Stimulated activated naive CD4-positive, alpha-beta T cell treated with Interleukin-2 at 50 U/mL for 16 hours (primary cell): ENCODE measurements at regions not wholly inside any gene's neighbourhood (a gene's known extent, or its start where the extent isn't known, plus 50 kb on each side); places are given as distances from the start of the nearest gene placed in this dataset.

Experiments used
- DNase-seq: peaks from one replicate; lab custom pipeline; 2025; lab: John Stamatoyannopoulos, UW

DNA sequence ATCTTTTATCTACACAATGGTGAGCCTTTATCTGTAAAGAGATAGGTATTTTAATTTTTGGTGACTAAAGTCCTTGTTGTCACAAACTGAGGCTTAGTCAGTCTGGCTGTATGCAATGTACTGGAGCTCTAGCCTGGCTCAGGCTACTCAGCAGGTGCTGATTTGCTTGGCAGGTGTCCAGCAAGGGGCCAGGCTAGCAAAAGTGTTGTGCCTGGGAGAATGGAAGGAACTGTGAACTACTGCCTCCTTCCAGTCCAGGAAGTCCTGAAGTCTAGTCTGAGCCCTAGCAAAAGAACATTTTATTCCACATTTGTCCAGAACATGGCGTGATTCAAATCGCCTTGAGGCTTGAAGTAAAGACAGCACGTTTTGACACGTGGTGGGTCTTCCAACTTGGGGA is 260.5 kb downstream of the CCDC85A start:
- no peak for DNase-seq

DNA sequence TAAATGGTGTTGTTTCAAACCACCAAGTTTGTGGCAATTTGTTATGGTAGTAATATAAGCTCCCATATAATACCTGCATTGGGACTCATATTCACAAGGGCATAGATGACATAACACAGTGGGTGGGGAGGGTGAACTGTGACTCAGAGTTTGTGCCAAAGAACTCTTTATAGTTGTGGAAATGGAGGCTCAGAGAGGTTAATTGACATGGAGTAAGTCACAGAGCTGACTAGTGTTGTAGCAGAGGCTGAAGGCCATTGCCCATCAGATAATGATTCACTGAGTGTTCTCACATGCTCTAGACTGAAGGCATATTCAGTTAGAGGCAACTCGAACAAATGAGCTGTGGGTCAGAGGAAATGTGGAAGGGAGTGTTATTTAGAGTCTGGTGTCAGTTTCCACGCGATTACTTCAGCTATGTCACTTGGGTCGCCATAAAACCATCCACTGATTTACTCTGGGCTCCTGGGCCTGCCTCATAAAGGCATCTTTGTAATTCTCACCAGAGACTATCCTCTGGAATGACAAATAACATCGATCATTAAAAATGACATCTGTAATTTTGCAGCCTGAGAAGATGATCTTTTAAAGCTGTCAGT is 264.7 kb downstream of the CCDC85A start:
- DNase-seq: no peak

DNA sequence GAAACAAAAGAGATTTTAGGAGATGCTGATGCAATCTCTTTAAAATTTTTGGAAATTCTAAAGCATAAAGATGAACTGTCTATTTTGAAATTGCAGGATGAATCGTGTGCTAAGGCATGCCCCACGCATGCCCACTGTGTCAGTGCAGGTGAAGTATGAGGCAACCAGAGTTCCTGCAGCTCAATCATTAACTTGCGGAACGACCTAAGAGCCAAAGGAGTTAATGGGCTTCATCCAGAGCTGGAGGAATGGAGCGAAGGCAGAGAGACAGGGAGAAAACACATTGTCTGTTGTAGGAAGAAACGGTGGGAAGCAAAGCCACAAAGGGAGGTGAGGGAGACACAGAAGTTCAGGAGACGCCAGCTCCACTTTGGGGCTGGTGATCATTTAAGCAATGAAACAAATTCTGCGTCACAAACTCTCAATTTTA is 265.2 kb downstream of the CCDC85A start:
- no peak for DNase-seq

GRCh38 chr2:56449449-56449860 is 265.7 kb downstream of the CCDC85A start:
- DNase-seq: no peak

- DNase-seq: no peak
Observed at GRCh38 chr2:56450047-56450446, 266.3 kb downstream of the CCDC85A start.

DNA sequence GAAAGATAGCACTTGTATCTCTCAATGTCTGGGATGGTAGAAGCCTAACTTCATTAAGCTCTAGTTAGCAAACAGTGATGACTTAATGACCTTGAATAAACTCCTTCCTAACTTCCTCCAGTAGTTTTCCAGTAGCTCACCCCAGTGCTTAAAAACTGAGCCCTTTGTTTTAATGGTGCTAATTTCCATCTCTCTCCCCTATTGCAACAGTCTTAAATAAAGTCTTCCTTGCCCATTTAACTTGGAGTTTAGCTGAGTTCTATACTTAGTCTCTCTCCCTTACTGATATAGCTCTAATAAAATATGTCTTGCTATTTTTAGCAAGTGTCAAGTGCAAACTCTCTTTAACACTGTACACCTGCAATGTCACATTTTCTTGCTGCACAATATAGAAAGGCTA is 267.0 kb downstream of the CCDC85A start:
- no peak for DNase-seq

GRCh38 chr2:56455642-56456041 is 271.9 kb downstream of the CCDC85A start:
- no peak for DNase-seq

GRCh38 chr2:56456791-56457190 is 273.0 kb downstream of the CCDC85A start:
- DNase-seq: no peak

GRCh38 chr2:56460508-56460907 is 276.7 kb downstream of the CCDC85A start:
- DNase-seq: no peak

- no peak for DNase-seq
Observed at GRCh38 chr2:56464066-56464465, 280.3 kb downstream of the CCDC85A start.

- no peak for DNase-seq
Observed at GRCh38 chr2:56464613-56465012, 280.8 kb downstream of the CCDC85A start.

DNA sequence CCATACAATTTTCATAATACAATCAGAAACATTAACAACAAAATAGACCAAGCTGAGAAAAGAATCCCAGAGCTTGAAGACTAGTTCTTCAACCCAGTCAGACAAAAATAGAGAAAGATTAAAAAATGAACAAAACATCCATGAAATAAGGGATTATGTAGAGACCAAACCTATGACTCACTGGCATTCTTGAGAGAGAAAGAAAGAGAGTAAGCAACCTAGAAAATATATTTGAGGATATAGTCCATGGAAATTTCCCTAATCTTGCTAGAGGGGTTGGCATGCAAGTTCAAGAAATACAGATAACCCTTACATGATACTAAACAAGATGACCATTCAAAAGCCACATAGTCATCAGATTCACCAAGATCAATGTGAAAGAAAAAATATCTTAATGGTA is 281.7 kb downstream of the CCDC85A start:
- DNase-seq: no peak

DNA sequence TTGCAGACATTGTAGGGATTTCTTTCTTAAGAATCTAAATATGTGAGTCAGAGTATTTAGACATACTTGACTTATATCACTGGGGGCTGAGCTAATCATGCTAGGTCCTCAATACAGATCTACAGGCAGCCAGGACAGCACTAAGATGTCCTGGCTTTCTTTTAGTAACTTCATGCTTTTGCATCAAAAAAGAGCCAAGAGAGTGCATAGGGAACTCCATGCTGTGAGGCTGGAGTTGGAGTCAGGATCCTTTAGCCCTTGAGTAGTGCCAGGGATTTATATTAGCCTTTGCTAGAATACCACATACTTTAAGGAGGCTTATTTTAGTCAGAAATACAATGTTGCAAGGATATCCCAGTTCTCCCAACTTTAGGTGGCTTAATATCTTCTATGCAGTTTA is 289.7 kb downstream of the CCDC85A start:
- no peak for DNase-seq

DNA sequence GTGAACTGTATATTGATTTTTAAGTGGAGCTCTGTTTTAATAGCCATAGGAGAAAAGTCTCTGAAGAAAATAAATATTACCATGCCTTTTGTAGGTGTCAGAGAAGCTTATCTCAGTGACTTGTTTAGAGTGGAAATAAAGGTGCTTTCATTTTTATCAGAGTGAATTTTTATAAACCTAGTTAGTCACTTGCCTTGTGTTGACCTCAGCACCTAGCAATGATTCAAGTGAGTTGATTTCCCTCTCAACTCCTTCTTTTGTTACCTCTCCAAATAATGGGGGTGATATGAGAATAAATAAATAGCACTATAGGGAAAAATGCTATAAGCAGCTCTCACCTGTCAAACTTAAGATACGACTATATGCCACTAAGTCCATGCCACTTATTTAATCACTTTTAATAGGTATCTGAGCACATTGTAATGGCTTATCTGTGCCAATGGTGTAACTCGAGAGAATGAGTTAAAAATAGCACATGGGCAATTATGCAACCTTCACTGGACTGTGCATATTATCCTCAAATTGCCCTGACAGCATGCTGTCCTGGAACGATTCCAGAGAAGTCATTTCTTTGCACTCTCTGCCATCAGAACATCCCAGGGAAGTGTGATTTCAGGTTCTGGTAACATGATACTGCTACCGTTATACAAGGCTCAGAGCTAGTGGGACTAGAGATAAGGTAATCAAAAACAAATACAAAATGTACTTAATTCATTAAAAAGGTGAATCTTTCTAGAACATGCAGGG is 290.8 kb downstream of the CCDC85A start:
- no peak for DNase-seq

GRCh38 chr2:56475191-56475590 is 291.4 kb downstream of the CCDC85A start:
- no peak for DNase-seq

DNA sequence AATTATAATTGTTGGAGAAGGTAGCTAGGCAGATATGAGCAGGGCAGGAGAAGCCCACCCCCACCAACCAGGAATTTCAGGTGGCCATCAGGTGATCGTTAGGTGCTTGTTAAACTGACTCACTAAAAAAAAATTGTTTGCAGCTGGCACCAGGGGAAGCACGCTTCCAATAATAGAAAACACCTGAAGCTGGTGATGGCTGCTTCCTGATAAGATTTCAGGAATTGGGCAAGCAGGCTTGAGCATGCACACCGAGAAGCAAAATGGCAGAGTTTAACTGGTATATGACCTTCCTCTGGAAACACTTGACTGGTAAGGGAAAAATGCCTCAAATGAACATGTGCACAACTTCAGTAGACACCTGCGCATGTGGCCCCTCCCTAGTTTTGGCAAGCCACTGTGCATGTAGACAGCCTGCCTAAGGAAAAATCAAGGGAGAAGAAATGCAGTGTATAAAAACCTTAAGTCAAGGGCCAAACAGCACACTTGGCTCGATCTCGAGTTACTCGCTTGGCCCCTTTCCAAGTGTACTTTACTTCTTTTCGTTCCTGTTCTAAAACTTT is 292.8 kb downstream of the CCDC85A start:
- DNase-seq: no peak

DNA sequence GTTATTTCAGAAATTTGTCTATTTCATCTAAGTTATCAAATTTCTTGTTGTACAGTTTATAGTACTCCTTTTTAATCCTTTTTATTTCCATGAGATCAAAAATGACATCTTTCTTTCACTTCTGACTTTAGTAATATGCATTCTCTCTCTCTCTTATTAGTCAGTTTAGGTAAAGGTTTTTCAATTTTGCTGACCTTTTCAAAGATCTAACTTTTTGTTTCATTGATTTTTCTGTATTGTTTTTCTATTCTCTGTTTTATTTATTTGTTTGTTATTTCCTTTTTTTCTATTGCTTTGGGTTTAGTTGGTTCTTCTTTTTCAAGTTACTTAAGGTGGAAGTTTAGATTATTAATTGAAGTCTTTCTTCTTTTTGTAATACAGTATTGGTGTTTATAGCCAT is 294.2 kb downstream of the CCDC85A start:
- no peak for DNase-seq

DNA sequence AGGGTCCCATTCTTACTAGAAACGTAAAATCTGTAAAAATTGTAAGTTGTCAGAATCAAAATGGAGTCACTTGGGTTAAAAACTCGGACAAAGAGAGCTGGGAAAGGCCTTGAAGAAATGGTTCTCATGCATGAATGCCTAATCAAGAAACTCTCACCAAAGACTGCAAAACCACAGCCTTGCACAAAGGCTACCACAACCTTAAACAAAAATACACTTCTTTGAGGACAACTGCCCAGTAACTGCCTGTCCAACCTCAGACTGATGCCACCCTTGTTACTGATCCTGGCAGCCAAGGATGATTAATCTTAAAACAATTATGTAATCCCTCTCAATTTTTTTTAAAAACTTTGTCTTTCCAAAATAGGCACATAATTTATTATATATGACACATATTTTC is 299.3 kb downstream of the CCDC85A start:
- no peak for DNase-seq

- DNase-seq: no peak
Observed at GRCh38 chr2:56484906-56485305, 301.1 kb downstream of the CCDC85A start.

GRCh38 chr2:56500317-56500716 is 316.5 kb downstream of the CCDC85A start:
- no peak for DNase-seq

DNA sequence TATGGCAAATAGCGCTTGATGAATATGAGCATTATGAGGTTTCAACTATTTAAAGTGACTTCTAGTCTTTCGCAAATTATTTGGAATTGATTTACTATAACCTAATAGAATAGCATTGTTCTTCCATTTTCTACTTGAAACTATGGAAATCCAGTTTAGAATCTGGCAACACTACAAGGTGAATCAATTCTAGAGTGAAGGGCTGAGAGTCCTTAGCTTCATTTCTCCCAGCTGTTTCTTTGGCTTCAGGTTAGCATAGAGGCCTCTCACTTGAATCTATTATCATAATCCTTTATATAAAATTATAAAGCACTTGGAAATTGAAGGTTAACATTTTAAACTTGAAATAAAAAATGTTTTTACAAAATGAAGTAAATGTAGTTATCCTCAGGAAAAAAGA is 318.8 kb downstream of the CCDC85A start:
- no peak for DNase-seq

- no peak for DNase-seq
Observed at GRCh38 chr2:56505885-56506284, 322.1 kb downstream of the CCDC85A start.

DNA sequence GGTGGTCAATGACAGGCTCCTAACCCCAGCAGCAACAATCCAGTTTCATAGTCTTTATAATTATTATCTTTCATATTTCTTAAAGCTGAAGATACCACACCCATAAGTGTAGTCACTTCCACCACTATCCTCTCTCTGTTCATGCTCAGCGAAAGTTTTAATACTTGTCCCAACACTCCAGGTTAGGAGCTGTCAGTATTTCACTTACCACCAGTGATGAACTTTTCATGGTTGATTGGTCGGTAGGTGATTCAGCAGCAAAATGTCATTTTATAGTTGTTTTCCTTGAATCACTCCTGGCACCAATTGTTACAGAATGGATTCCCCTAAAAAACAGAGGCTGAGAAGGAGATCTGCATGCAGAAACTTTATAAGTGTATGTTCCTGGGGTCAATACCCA is 324.9 kb downstream of the CCDC85A start:
- no peak for DNase-seq

GRCh38 chr2:56510610-56511009 is 326.8 kb downstream of the CCDC85A start:
- no peak for DNase-seq
